ENCODE measurements at regions not wholly inside any gene's neighbourhood (a gene's known extent, or its start where the extent isn't known, plus 50 kb on each side); places are given as distances from the start of the nearest gene placed in this dataset.

GRCh38 chr5:58106754-58107410 lies 353.0 kb downstream of the PLK2 start:
- Histone ChIP-seq H3K4me3 (ENCODE audit: control extremely low read depth in 1 of 5, extremely low read depth in 1 of 5, insufficient read depth in 1 of 5, low read depth in 2 of 5, low read length in 4 of 5) (no peak overlapping the region), H3K36me3 (replicated peaks in 1 of 2; ENCODE audit: control extremely low read depth in 1 of 2, control insufficient read depth in 1 of 2, extremely low read depth in 1 of 2, insufficient read depth in 2 of 2, low read length in 1 of 2) (no peaks in the 10 kb centered on the region), H3K9me3 (ENCODE audit: control extremely low read depth in 1 of 3, control insufficient read depth in 2 of 3, insufficient read depth in 1 of 3, low read length in 2 of 3) (no peaks in the 10 kb centered on the region), H3K9ac (ENCODE audit: low read length) (no peak overlapping the region), H3K79me2 (ENCODE audit: control insufficient read depth, insufficient read depth, low read length) (no peaks in the 10 kb centered on the region), H3K4me2 (replicated peaks; ENCODE audit: low read depth, low read length, poor library complexity, severe bottlenecking) (no peak overlapping the region), H3K4me1 (ENCODE audit: control insufficient read depth in 2 of 2, insufficient read depth in 2 of 2, low read length in 2 of 2) (no peaks in the 10 kb centered on the region), H4K20me1 (ENCODE audit: control insufficient read depth, insufficient read depth, low read length, poor library complexity, severe bottlenecking) (no peaks in the 10 kb centered on the region), H3K27ac (ENCODE audit: low read length in 2 of 2) (no peak overlapping the region), H3K27me3 (replicated peaks in 1 of 4; ENCODE audit: control extremely low read depth in 1 of 4, control insufficient read depth in 3 of 4, insufficient read depth in 4 of 4, low read length in 3 of 4) (no peaks in the 10 kb centered on the region), H2AFZ (ENCODE audit: insufficient read depth, low read depth, low read length, poor library complexity, severe bottlenecking) (no peak overlapping the region)
- H3K27me3 Mint-ChIP-seq = peaks cover 14% of the 10 kb centered on the region
- no peaks in the 10 kb centered on the region for H3K9me3 Mint-ChIP-seq (ENCODE audit: insufficient read depth)
- POLR2A ChIA-PET = no interaction called here
- H3K4me1 Mint-ChIP-seq = no peaks in the 10 kb centered on the region
- TF ChIP-seq CTCF (IDR thresholded peaks at IDR 0.05) (no peak), EZH2 (IDR thresholded peaks at IDR 0.05; ENCODE audit: borderline replicate concordance, insufficient read depth, low read depth, low read length, poor library complexity, severe bottlenecking) (no peak)
- ATAC-seq (ENCODE audit: low read depth) = no peak
- H3K4me3 Mint-ChIP-seq = no peak overlapping the region
- H3K27ac Mint-ChIP-seq = no peak overlapping the region
- intact Hi-C loops (cut with micrococcal nuclease) = no loop called here
- CTCF ChIA-PET = no interaction called here
- DNase-seq = no peak
- WGBS (ENCODE audit: insufficient coverage) = 57% methylated on average over 3 of the region's 3 CpGs

- ATAC-seq (ENCODE audit: low read depth) (no peak), DNase-seq (no peak)
- TF ChIP-seq EZH2 (IDR thresholded peaks at IDR 0.05; ENCODE audit: borderline replicate concordance, insufficient read depth, low read depth, low read length, poor library complexity, severe bottlenecking) = no peak
- no peak for TF ChIP-seq CTCF (IDR thresholded peaks at IDR 0.05)
- H3K4me1 Mint-ChIP-seq = no peaks in the 10 kb centered on the region
- H3K4me2 ChIP-seq (replicated peaks; ENCODE audit: low read depth, low read length, poor library complexity, severe bottlenecking) = no peak overlapping the region
- CTCF ChIA-PET = no interaction called here
- intact Hi-C loops (cut with micrococcal nuclease) = no loop called here
- H3K36me3 ChIP-seq (replicated peaks in 1 of 2; ENCODE audit: control extremely low read depth in 1 of 2, control insufficient read depth in 1 of 2, extremely low read depth in 1 of 2, insufficient read depth in 2 of 2, low read length in 1 of 2) = no peaks in the 10 kb centered on the region
- no peak overlapping the region for H3K4me3 ChIP-seq (ENCODE audit: control extremely low read depth in 1 of 5, extremely low read depth in 1 of 5, insufficient read depth in 1 of 5, low read depth in 2 of 5, low read length in 4 of 5)
- no peak overlapping the region for H2AFZ ChIP-seq (ENCODE audit: insufficient read depth, low read depth, low read length, poor library complexity, severe bottlenecking)
- no peaks in the 10 kb centered on the region for H3K27me3 ChIP-seq (replicated peaks in 1 of 4; ENCODE audit: control extremely low read depth in 1 of 4, control insufficient read depth in 3 of 4, insufficient read depth in 4 of 4, low read length in 3 of 4)
- no peak overlapping the region for H3K4me3 Mint-ChIP-seq
- H3K27ac Mint-ChIP-seq = no peak overlapping the region
- H3K9ac ChIP-seq (ENCODE audit: low read length) = no peak overlapping the region
- no peaks in the 10 kb centered on the region for H3K4me1 ChIP-seq (ENCODE audit: control insufficient read depth in 2 of 2, insufficient read depth in 2 of 2, low read length in 2 of 2)
- H3K27me3 Mint-ChIP-seq = peaks cover 14% of the 10 kb centered on the region
- H3K9me3 ChIP-seq (ENCODE audit: control extremely low read depth in 1 of 3, control insufficient read depth in 2 of 3, insufficient read depth in 1 of 3, low read length in 2 of 3) = no peaks in the 10 kb centered on the region
- H3K79me2 ChIP-seq (ENCODE audit: control insufficient read depth, insufficient read depth, low read length) = no peaks in the 10 kb centered on the region
- H4K20me1 ChIP-seq (ENCODE audit: control insufficient read depth, insufficient read depth, low read length, poor library complexity, severe bottlenecking) = no peaks in the 10 kb centered on the region
- H3K9me3 Mint-ChIP-seq (ENCODE audit: insufficient read depth) = no peaks in the 10 kb centered on the region
- POLR2A ChIA-PET = no interaction called here
- WGBS (ENCODE audit: insufficient coverage) = no CpG with 5 or more reads among the region's 2 CpGs
- H3K27ac ChIP-seq (ENCODE audit: low read length in 2 of 2) = no peak overlapping the region
Measured at GRCh38 chr5:58105836-58106235, 354.1 kb downstream of the PLK2 start.
